ENCODE measurements at regions not wholly inside any gene's neighbourhood (a gene's known extent, or its start where the extent isn't known, plus 50 kb on each side); places are given as distances from the start of the nearest gene placed in this dataset.
"Not testable (repeated sequence)": the region's sequence is repeated elsewhere in the genome, so short reads cannot be mapped to it uniquely, and the experiment has no call there.

GRCh38 chr2:91446489-91446888 lies 2755.0 kb downstream of the RPIA start:
- TF ChIP-seq CTCF (IDR thresholded peaks at IDR 0.05 in 4 of 5, conservative IDR thresholded peaks at IDR 0.05 in 1 of 5); POLR2A (IDR thresholded peaks at IDR 0.05): not testable (repeated sequence)

All from gastrocnemius medialis (tissue), 4 donors.